ENCODE measurements at regions not wholly inside any gene's neighbourhood (a gene's known extent, or its start where the extent isn't known, plus 50 kb on each side); places are given as distances from the start of the nearest gene placed in this dataset.
A peak's percentile ranks its signal among the peaks of the same experiment; 100 is the strongest.

DNA sequence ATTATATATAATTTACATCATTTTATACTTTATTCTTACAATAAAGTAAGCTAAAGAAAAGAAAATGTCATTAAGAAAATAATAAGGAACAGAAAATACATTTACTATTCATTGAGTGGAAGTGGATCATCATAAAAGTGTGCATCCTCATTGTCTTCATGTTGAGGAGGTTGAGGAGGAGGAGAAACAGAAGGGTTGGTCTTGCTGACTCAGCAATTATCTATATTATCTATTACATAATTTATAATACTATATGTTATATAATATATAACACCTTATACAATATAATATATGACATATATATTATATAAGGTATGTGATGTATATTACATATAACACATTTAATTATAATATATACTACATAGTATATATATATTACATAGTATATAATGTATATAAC, 558.5 kb upstream of the AMELY start:
- FAIRE-seq: peak; percentile 92

DNA sequence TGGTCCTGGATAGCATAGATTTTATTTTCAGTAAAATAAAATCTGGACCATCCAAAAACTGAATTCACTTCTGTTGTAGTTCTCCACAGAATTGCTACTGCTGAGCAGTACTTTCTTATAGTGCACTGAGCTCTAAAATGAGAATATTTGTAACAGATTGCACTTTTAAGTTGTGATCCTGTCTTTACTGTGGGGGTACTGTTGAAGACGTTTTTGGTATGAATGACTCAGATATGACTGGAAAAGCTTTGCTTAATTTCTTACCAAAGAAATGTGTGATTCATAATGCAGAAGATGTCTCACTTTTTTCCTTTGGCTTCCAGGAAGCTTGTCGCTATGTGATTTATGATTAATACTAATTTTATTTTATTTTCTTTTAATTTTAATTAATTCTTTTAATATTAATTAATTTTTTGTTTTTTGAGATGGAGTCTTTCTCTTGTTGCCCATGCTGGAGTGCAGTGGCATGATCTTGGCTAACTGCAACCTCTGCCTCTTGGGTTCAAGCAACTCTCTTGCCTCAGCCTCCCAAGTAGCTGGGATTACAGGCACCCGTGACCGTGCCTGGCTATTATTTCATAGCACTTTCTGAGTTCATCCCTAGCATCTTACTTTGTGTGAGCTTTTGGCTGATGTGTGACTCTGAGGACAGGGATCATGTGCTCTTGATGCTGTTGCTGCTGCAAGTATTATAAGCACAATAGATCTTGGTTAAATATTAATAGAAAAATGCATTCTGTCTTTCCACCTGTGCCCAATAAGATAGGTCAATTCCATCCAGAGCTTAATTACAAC, 557.6 kb upstream of the AMELY start:
- Histone ChIP-seq H3K27me3 (ENCODE audit: control insufficient read depth in 3 of 3, insufficient read depth in 3 of 3, low read length in 3 of 3) (no peaks in the 10 kb centered on the region), H3K9me3 (ENCODE audit: control insufficient read depth in 2 of 2, insufficient read depth in 1 of 2, low read depth in 1 of 2, low read length in 1 of 2) (no peaks in the 10 kb centered on the region), H3K27ac (ENCODE audit: low read depth in 1 of 3, low read length in 2 of 3) (no peak overlapping the region), H3K4me1 (ENCODE audit: control insufficient read depth in 3 of 3, insufficient read depth in 2 of 3, low read depth in 1 of 3, low read length in 2 of 3) (no peaks in the 10 kb centered on the region), H3K4me3 (ENCODE audit: low read depth in 1 of 3, low read length in 3 of 3) (no peak overlapping the region), H3K36me3 (ENCODE audit: control insufficient read depth in 3 of 3, insufficient read depth in 2 of 3, low read depth in 1 of 3, low read length in 3 of 3) (no peaks in the 10 kb centered on the region)
- DNase-seq (no peak), FAIRE-seq (no peak)
- 49 to 68% methylated on average over 4 of the region's 4 CpGs; no CpG with 5 or more reads in 1 of the 3 donors for WGBS, 3 donors

More for the DNA sequence above, 558.5 kb upstream of the AMELY start:
- DNase-seq: no peak
- no peak overlapping the region for H3K27ac ChIP-seq (ENCODE audit: low read depth in 1 of 3, low read length in 2 of 3)
- H3K4me3 ChIP-seq (ENCODE audit: low read depth in 1 of 3, low read length in 3 of 3): no peak overlapping the region
- no peaks in the 10 kb centered on the region for H3K36me3 ChIP-seq (ENCODE audit: control insufficient read depth in 3 of 3, insufficient read depth in 2 of 3, low read depth in 1 of 3, low read length in 3 of 3)
- no peaks in the 10 kb centered on the region for H3K4me1 ChIP-seq (ENCODE audit: control insufficient read depth in 3 of 3, insufficient read depth in 2 of 3, low read depth in 1 of 3, low read length in 2 of 3)
- H3K9me3 ChIP-seq (ENCODE audit: control insufficient read depth in 2 of 2, insufficient read depth in 1 of 2, low read depth in 1 of 2, low read length in 1 of 2): no peaks in the 10 kb centered on the region
- no peaks in the 10 kb centered on the region for H3K27me3 ChIP-seq (ENCODE audit: control insufficient read depth in 3 of 3, insufficient read depth in 3 of 3, low read length in 3 of 3)

GRCh38 chrY:7467796-7468520, 556.4 kb upstream of the AMELY start:
- FAIRE-seq: no peak
- Histone ChIP-seq H3K27ac (ENCODE audit: low read depth in 1 of 3, low read length in 2 of 3) (no peak overlapping the region), H3K9me3 (ENCODE audit: control insufficient read depth in 2 of 2, insufficient read depth in 1 of 2, low read depth in 1 of 2, low read length in 1 of 2) (no peaks in the 10 kb centered on the region), H3K27me3 (ENCODE audit: control insufficient read depth in 3 of 3, insufficient read depth in 3 of 3, low read length in 3 of 3) (no peaks in the 10 kb centered on the region), H3K4me1 (ENCODE audit: control insufficient read depth in 3 of 3, insufficient read depth in 2 of 3, low read depth in 1 of 3, low read length in 2 of 3) (no peaks in the 10 kb centered on the region), H3K4me3 (ENCODE audit: low read depth in 1 of 3, low read length in 3 of 3) (no peak overlapping the region), H3K36me3 (ENCODE audit: control insufficient read depth in 3 of 3, insufficient read depth in 2 of 3, low read depth in 1 of 3, low read length in 3 of 3) (no peaks in the 10 kb centered on the region)
- whole genome bisulfite sequencing, 3 donors: 80 to 92% methylated on average over 3 of the region's 3 CpGs; no CpG with 5 or more reads in 1 of the 3 donors
- DNase-seq: no peak

- Histone ChIP-seq H3K27ac (ENCODE audit: low read depth in 1 of 3, low read length in 2 of 3) (peak overlapping the region in 1 of 3 donors; percentile 31), H3K27me3 (ENCODE audit: control insufficient read depth in 3 of 3, insufficient read depth in 3 of 3, low read length in 3 of 3) (no peaks in the 10 kb centered on the region), H3K4me1 (ENCODE audit: control insufficient read depth in 3 of 3, insufficient read depth in 2 of 3, low read depth in 1 of 3, low read length in 2 of 3) (no peaks in the 10 kb centered on the region), H3K4me3 (ENCODE audit: low read depth in 1 of 3, low read length in 3 of 3) (no peak overlapping the region), H3K36me3 (ENCODE audit: control insufficient read depth in 3 of 3, insufficient read depth in 2 of 3, low read depth in 1 of 3, low read length in 3 of 3) (no peaks in the 10 kb centered on the region), H3K9me3 (ENCODE audit: control insufficient read depth in 2 of 2, insufficient read depth in 1 of 2, low read depth in 1 of 2, low read length in 1 of 2) (no peaks in the 10 kb centered on the region)
- DNase-seq (no peak), FAIRE-seq (no peak)
- 49 to 69% methylated on average over 6 of the region's 6 CpGs; no CpG with 5 or more reads in 1 of the 3 donors for WGBS, 3 donors
These were observed 553.7 kb upstream of the AMELY start for GRCh38 chrY:7465185-7465621.

DNA sequence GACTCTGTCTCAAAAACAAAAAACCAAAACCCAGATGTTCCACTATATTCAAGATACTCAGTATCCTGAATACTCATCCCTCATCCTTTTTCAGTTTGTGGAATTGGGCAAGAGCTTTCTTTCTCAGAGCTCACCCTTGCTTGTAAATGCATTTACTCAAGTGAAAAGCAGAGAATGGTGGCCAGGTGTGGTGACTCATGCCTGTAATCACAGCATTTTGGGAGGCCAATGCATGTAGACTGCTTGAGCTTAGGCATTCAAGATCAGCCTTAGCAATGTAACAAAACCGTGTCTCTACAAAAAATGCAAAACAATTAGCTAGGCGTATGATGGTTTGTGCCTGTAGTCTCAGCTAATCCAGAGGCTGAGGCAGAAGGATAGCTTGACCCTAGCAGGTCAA, 553.2 kb upstream of the AMELY start:
- Histone ChIP-seq H3K9me3 (ENCODE audit: control insufficient read depth in 2 of 2, insufficient read depth in 1 of 2, low read depth in 1 of 2, low read length in 1 of 2) (no peaks in the 10 kb centered on the region), H3K36me3 (ENCODE audit: control insufficient read depth in 3 of 3, insufficient read depth in 2 of 3, low read depth in 1 of 3, low read length in 3 of 3) (no peaks in the 10 kb centered on the region), H3K4me3 (ENCODE audit: low read depth in 1 of 3, low read length in 3 of 3) (no peak overlapping the region), H3K27ac (ENCODE audit: low read depth in 1 of 3, low read length in 2 of 3) (no peak overlapping the region), H3K27me3 (ENCODE audit: control insufficient read depth in 3 of 3, insufficient read depth in 3 of 3, low read length in 3 of 3) (no peaks in the 10 kb centered on the region), H3K4me1 (ENCODE audit: control insufficient read depth in 3 of 3, insufficient read depth in 2 of 3, low read depth in 1 of 3, low read length in 2 of 3) (no peaks in the 10 kb centered on the region)
- WGBS, 3 donors: 65 to 76% methylated on average over 2 of the region's 2 CpGs; no CpG with 5 or more reads in 1 of the 3 donors
- FAIRE-seq (no peak), DNase-seq (no peak)

DNA sequence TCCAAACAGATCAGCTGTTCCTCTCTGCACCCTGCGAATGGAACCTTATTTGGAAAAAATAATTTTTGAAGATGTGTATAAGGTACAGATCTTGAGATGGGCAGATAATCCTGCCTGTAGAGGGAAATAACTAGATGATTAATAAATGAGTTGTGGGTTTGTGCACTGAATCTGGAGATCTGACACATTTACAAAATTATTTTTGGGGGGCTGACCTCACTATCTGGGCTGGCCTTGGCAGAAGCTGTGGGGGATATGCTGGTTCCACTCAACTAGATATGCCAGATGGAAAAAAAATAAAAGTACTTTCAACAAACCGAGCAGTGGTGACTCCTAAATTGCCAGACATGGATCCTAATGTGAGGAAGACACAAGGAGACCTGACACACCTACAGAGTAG, 552.2 kb upstream of the AMELY start:
- no peaks in the 10 kb centered on the region for H3K36me3 ChIP-seq (ENCODE audit: control insufficient read depth in 3 of 3, insufficient read depth in 2 of 3, low read depth in 1 of 3, low read length in 3 of 3)
- DNase-seq: no peak
- no peaks in the 10 kb centered on the region for H3K27me3 ChIP-seq (ENCODE audit: control insufficient read depth in 3 of 3, insufficient read depth in 3 of 3, low read length in 3 of 3)
- H3K9me3 ChIP-seq (ENCODE audit: control insufficient read depth in 2 of 2, insufficient read depth in 1 of 2, low read depth in 1 of 2, low read length in 1 of 2): no peaks in the 10 kb centered on the region
- no peak for FAIRE-seq
- H3K27ac ChIP-seq (ENCODE audit: low read depth in 1 of 3, low read length in 2 of 3): no peak overlapping the region
- 85 to 90% methylated on average over 2 of the region's 2 CpGs; no CpG with 5 or more reads in 1 of the 3 donors for WGBS, 3 donors
- no peak overlapping the region for H3K4me3 ChIP-seq (ENCODE audit: low read depth in 1 of 3, low read length in 3 of 3)
- no peaks in the 10 kb centered on the region for H3K4me1 ChIP-seq (ENCODE audit: control insufficient read depth in 3 of 3, insufficient read depth in 2 of 3, low read depth in 1 of 3, low read length in 2 of 3)

DNA sequence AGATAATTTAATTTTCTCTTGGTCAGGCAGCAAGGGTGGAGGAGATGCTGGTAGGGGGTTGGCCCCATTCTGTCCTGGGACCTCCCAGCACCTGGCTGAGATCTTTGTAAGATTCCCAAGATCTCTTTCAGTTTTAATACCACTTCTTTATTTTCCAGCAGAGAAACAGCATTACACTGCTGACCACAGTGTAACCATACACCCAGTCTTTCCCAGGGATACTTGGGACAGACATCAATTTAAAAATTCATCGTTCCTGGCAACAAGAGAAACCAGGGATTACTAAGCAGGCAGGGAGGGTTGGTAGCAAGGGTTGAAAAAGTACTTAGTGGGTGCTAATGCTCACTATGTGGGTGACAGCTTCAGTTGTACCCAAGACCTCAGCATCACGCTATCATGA, 551.6 kb upstream of the AMELY start:
- Histone ChIP-seq H3K27ac (ENCODE audit: low read depth in 1 of 3, low read length in 2 of 3) (no peak overlapping the region), H3K27me3 (ENCODE audit: control insufficient read depth in 3 of 3, insufficient read depth in 3 of 3, low read length in 3 of 3) (no peaks in the 10 kb centered on the region), H3K36me3 (ENCODE audit: control insufficient read depth in 3 of 3, insufficient read depth in 2 of 3, low read depth in 1 of 3, low read length in 3 of 3) (no peaks in the 10 kb centered on the region), H3K9me3 (ENCODE audit: control insufficient read depth in 2 of 2, insufficient read depth in 1 of 2, low read depth in 1 of 2, low read length in 1 of 2) (no peaks in the 10 kb centered on the region), H3K4me1 (ENCODE audit: control insufficient read depth in 3 of 3, insufficient read depth in 2 of 3, low read depth in 1 of 3, low read length in 2 of 3) (no peaks in the 10 kb centered on the region), H3K4me3 (ENCODE audit: low read depth in 1 of 3, low read length in 3 of 3) (no peak overlapping the region)
- 77 to 88% methylated on average over 2 of the region's 2 CpGs; no CpG with 5 or more reads in 1 of the 3 donors for WGBS, 3 donors
- DNase-seq: no peak
- no peak for FAIRE-seq

DNA sequence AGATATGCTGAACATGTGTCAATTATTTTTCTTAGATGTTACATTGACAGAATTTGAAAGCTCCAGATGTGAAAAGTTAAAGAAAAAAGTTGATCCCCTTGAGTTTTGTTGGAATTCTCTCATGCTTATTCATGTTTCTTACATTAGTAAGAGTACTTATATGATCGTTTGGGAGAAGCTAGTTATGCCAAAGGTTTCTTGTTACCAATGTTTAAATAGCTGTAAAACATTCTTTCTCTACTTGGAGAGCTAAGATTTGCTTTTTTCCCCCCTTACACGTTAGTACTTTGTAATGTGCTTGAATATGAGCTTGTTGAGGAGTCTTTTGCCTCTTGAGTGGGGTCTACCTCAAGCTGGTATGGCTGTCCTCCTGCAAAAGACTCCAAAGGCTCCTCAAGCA, 551.1 kb upstream of the AMELY start:
- no peaks in the 10 kb centered on the region for H3K27me3 ChIP-seq (ENCODE audit: control insufficient read depth in 3 of 3, insufficient read depth in 3 of 3, low read length in 3 of 3)
- no peaks in the 10 kb centered on the region for H3K4me1 ChIP-seq (ENCODE audit: control insufficient read depth in 3 of 3, insufficient read depth in 2 of 3, low read depth in 1 of 3, low read length in 2 of 3)
- FAIRE-seq (no peak), DNase-seq (no peak)
- no peaks in the 10 kb centered on the region for H3K36me3 ChIP-seq (ENCODE audit: control insufficient read depth in 3 of 3, insufficient read depth in 2 of 3, low read depth in 1 of 3, low read length in 3 of 3)
- no peaks in the 10 kb centered on the region for H3K9me3 ChIP-seq (ENCODE audit: control insufficient read depth in 2 of 2, insufficient read depth in 1 of 2, low read depth in 1 of 2, low read length in 1 of 2)
- H3K4me3 ChIP-seq (ENCODE audit: low read depth in 1 of 3, low read length in 3 of 3): no peak overlapping the region
- no peak overlapping the region for H3K27ac ChIP-seq (ENCODE audit: low read depth in 1 of 3, low read length in 2 of 3)
- 24 to 30% methylated on average over 2 of the region's 2 CpGs; no CpG with 5 or more reads in 1 of the 3 donors for WGBS, 3 donors
